GM12875 (cell line): ENCODE measurements at regions not wholly inside any gene's neighbourhood (a gene's known extent, or its start where the extent isn't known, plus 50 kb on each side); places are given as distances from the start of the nearest gene placed in this dataset.

Source experiments
- H3K4me3 ChIP-seq: one replicate; pipeline ENCODE4 v1.5.1; 2011; ENCODE audit warnings: low read depth, low read length, control low read depth
- CTCF ChIP-seq: IDR thresholded peaks from 2 replicates; pipeline ENCODE4 v1.5.1; 2011; ENCODE audit warnings: low read depth, mild to moderate bottlenecking, control low read depth, inconsistent platforms, low read length, moderate library complexity, borderline replicate concordance; ENCODE audit not compliant: insufficient read depth

- TF ChIP-seq CTCF = no peak
- H3K4me3 ChIP-seq = no peak overlapping the region
These were observed 175.4 kb upstream of the HDDC2 start for GRCh38 chr6:125477156-125477555.

DNA sequence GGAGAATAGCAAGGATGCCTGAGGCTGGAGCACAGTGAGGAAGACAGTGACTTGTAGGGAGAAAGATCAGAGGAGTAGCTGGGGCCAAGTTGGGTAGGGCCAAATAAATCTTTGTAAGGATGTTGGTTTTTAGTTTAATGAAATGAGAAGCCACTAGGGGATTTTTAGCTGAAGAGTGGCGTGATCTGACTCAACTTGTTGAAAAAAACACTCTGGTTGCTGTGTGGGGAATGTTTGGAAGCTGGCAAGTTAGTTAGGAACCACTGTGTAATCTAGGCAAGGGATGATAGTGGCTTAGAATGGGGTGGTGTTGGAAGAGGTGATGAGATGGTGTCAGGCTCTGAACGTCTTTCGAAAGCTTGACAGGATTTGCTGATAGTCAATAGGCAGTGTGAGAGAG is 176.1 kb upstream of the HDDC2 start:
- TF ChIP-seq CTCF = no peak
- no peak overlapping the region for H3K4me3 ChIP-seq

GRCh38 chr6:125480146-125480545 is 178.4 kb upstream of the HDDC2 start:
- H3K4me3 ChIP-seq = no peak overlapping the region
- no peak for TF ChIP-seq CTCF

- no peak overlapping the region for H3K4me3 ChIP-seq
- no peak for TF ChIP-seq CTCF
These were observed 178.8 kb upstream of the HDDC2 start for GRCh38 chr6:125480571-125480970.

DNA sequence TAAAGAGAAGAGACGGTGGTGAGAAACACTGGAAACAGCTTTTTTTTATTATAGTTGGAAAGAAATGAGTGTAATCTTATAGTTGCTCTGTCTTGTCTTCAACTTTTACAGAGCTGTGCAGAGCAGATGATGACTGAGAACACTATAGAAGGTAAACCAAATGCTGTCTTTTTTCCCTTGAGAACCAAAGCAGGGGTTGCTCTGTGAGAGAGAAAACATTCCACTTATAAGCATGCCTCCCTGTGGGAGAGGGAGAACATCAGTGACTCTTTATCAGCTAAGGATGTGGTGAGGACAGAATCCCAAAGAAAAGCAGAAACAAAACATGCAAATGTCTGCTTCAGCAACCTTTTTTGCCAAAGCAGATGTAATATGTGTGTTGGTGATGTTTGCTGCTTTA is 179.3 kb upstream of the HDDC2 start:
- no peak for TF ChIP-seq CTCF

DNA sequence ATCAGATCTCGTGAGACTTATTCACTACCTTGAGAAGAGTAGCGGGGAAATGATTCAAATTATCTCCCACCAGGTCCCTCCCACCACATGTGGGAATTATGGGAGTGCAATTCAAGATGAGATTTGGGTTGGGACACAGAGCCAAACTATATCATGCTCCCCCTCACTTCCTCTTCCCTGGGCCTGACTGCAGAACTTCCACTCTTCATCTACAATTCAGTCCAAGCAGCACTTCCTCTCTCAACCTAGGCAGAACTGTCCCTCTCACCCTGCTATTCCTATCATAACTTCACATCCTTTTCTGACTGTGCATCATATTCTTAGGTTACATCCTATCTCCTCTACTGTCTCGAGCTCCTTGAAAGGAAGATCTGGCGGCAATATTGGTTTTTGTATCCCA is 184.0 kb upstream of the HDDC2 start:
- H3K4me3 ChIP-seq = no peak overlapping the region
- TF ChIP-seq CTCF = no peak

More for the DNA sequence above, 179.3 kb upstream of the HDDC2 start:
- no peak overlapping the region for H3K4me3 ChIP-seq

DNA sequence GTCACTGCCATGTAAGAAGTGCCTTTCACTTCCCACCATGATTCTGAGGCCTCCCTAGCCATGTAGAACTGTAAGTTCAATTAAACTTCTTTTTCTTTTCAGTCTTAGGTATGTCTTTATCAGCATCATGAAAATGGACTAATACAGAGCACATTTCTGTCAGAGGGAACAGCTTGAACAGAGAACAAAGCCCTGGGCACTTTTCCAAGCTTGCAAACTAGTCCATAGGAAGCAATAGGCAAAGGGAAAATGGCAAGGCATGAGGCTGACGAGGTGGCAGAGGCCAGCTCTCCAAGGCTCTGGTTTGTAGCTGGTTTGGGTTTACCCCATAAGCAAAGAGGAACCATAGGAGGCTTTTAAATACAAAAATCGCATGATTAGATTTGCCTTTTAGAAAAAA is 185.1 kb upstream of the HDDC2 start:
- no peak for TF ChIP-seq CTCF
- H3K4me3 ChIP-seq = no peak overlapping the region
